Activated naive CD4-positive, alpha-beta T cell treated with anti-CD3 and anti-CD28 coated beads, Interleukin-2, amount 50 U/mL, for 72 hours (primary cell): ENCODE measurements at regions not wholly inside any gene's neighbourhood (a gene's known extent, or its start where the extent isn't known, plus 50 kb on each side); places are given as distances from the start of the nearest gene placed in this dataset.
"Not testable (repeated sequence)": the region's sequence is repeated elsewhere in the genome, so short reads cannot be mapped to it uniquely, and the experiment has no call there.

Experiments
- ATAC-seq, 2 donors: fragments of 150-1000 bp; cut with Tn5 transposase; 2 replicates each; pipeline ENCODE4 v1.10.0; 2021; ENCODE audit warnings: mild to moderate bottlenecking in 2 of 2, moderate library complexity in 2 of 2
- DNase-seq, 2 donors: peaks; one replicate each; pipeline ENCODE4 v3.0.0; 2021 to 2022; ENCODE audit warnings: low spot score in 2 of 2
- H3K27ac Mint-ChIP-seq, 2 donors: one replicate each; pipeline ENCODE4 v1.8.0; 2022; ENCODE audit warnings: mild to moderate bottlenecking in 2 of 2, mixed read lengths in 2 of 2
- H3K36me3 Mint-ChIP-seq, 2 donors: one replicate each; pipeline ENCODE4 v1.8.0; 2022; ENCODE audit warnings: mixed read lengths in 2 of 2
- H3K9me3 Mint-ChIP-seq, 2 donors: one replicate each; pipeline ENCODE4 v1.8.0; 2022; ENCODE audit warnings: mixed read lengths in 2 of 2

GRCh38 chr9:68593760-68594159, 53.1 kb upstream of the TMEM252 start:
- H3K36me3 Mint-ChIP-seq = peaks cover 12 to 30% of the 10 kb centered on the region in 2 donors
- not testable (repeated sequence) for H3K27ac Mint-ChIP-seq, ATAC-seq, DNase-seq
- peaks cover 4 to 27% of the 10 kb centered on the region in 2 donors for H3K9me3 Mint-ChIP-seq

GRCh38 chr9:68595868-68596267, 55.2 kb upstream of the TMEM252 start:
- DNase-seq (no peak), ATAC-seq (no peak)
- peaks cover 0 to 17% of the 10 kb centered on the region in 2 donors for H3K9me3 Mint-ChIP-seq
- H3K36me3 Mint-ChIP-seq = peaks cover 5 to 23% of the 10 kb centered on the region in 2 donors
- no peak overlapping the region for H3K27ac Mint-ChIP-seq

- Mint-ChIP-seq H3K36me3 (peaks cover 5 to 13% of the 10 kb centered on the region in 2 donors), H3K9me3 (peaks cover 0 to 8% of the 10 kb centered on the region in 2 donors), H3K27ac (no peak overlapping the region)
- no peak for ATAC-seq
- DNase-seq = no peak
These were observed 56.8 kb upstream of the TMEM252 start for GRCh38 chr9:68597362-68597997.

GRCh38 chr9:68599826-68600225, 59.1 kb upstream of the TMEM252 start:
- peaks cover 5 to 8% of the 10 kb centered on the region in 2 donors for H3K36me3 Mint-ChIP-seq
- peaks cover 0 to 8% of the 10 kb centered on the region in 2 donors for H3K9me3 Mint-ChIP-seq
- H3K27ac Mint-ChIP-seq = no peak overlapping the region
- no peak for ATAC-seq
- DNase-seq = no peak

GRCh38 chr9:68601081-68601480, 60.4 kb upstream of the TMEM252 start:
- DNase-seq = no peak
- Mint-ChIP-seq H3K27ac (no peak overlapping the region), H3K9me3 (no peaks in the 10 kb centered on the region), H3K36me3 (no peaks in the 10 kb centered on the region)
- peak in 1 of 2 donors; percentile 50 for ATAC-seq

- Mint-ChIP-seq H3K36me3 (no peaks in the 10 kb centered on the region), H3K9me3 (no peaks in the 10 kb centered on the region), H3K27ac (no peak overlapping the region)
- ATAC-seq (no peak), DNase-seq (no peak)
These were observed 62.7 kb upstream of the TMEM252 start for GRCh38 chr9:68603371-68603770.

- DNase-seq = no peak
- H3K9me3 Mint-ChIP-seq = no peaks in the 10 kb centered on the region
- H3K27ac Mint-ChIP-seq = no peak overlapping the region
- no peaks in the 10 kb centered on the region for H3K36me3 Mint-ChIP-seq
- ATAC-seq = no peak
These were observed 68.1 kb upstream of the TMEM252 start for GRCh38 chr9:68608763-68609162.

GRCh38 chr9:68609901-68610415, 69.3 kb upstream of the TMEM252 start:
- Mint-ChIP-seq H3K9me3 (peaks cover 0 to under 1% of the 10 kb centered on the region in 2 donors), H3K27ac (no peak overlapping the region), H3K36me3 (no peaks in the 10 kb centered on the region)
- no peak for ATAC-seq
- DNase-seq = no peak

GRCh38 chr9:68614121-68614520, 73.4 kb upstream of the TMEM252 start:
- DNase-seq (no peak), ATAC-seq (no peak)
- H3K36me3 Mint-ChIP-seq = no peaks in the 10 kb centered on the region
- H3K9me3 Mint-ChIP-seq = peaks cover 0 to 4% of the 10 kb centered on the region in 2 donors
- no peak overlapping the region for H3K27ac Mint-ChIP-seq

GRCh38 chr9:68617011-68617410, 76.3 kb upstream of the TMEM252 start:
- not testable (repeated sequence) for H3K27ac Mint-ChIP-seq, H3K36me3 Mint-ChIP-seq, ATAC-seq, DNase-seq, H3K9me3 Mint-ChIP-seq

GRCh38 chr9:68619072-68619471, 78.4 kb upstream of the TMEM252 start:
- peaks cover 0 to 4% of the 10 kb centered on the region in 2 donors for H3K9me3 Mint-ChIP-seq
- ATAC-seq (no peak), DNase-seq (no peak)
- no peaks in the 10 kb centered on the region for H3K36me3 Mint-ChIP-seq
- H3K27ac Mint-ChIP-seq = no peak overlapping the region

GRCh38 chr9:68619636-68620035, 79.0 kb upstream of the TMEM252 start:
- Mint-ChIP-seq H3K27ac (no peak overlapping the region), H3K36me3 (no peaks in the 10 kb centered on the region), H3K9me3 (peaks cover 0 to 4% of the 10 kb centered on the region in 2 donors)
- no peak for DNase-seq
- no peak for ATAC-seq

- ATAC-seq (no peak), DNase-seq (no peak)
- Mint-ChIP-seq H3K9me3 (no peaks in the 10 kb centered on the region), H3K27ac (no peak overlapping the region), H3K36me3 (no peaks in the 10 kb centered on the region)
These were observed 79.5 kb upstream of the PIP5K1B start for GRCh38 chr9:68625559-68625958.

- H3K9me3 Mint-ChIP-seq = no peaks in the 10 kb centered on the region
- no peaks in the 10 kb centered on the region for H3K36me3 Mint-ChIP-seq
- H3K27ac Mint-ChIP-seq = no peak overlapping the region
- DNase-seq = no peak
- no peak for ATAC-seq
These were observed 78.5 kb upstream of the PIP5K1B start for GRCh38 chr9:68626526-68626925.

GRCh38 chr9:68627104-68627503, 77.9 kb upstream of the PIP5K1B start:
- Mint-ChIP-seq H3K27ac (no peak overlapping the region), H3K36me3 (no peaks in the 10 kb centered on the region), H3K9me3 (no peaks in the 10 kb centered on the region)
- no peak for ATAC-seq
- DNase-seq = no peak

- ATAC-seq (no peak), DNase-seq (no peak)
- Mint-ChIP-seq H3K27ac (no peak overlapping the region), H3K9me3 (no peaks in the 10 kb centered on the region), H3K36me3 (no peaks in the 10 kb centered on the region)
These were observed 77.4 kb upstream of the PIP5K1B start for GRCh38 chr9:68627594-68627993.

GRCh38 chr9:68629042-68629441, 76.0 kb upstream of the PIP5K1B start:
- ATAC-seq = no peak
- no peaks in the 10 kb centered on the region for H3K36me3 Mint-ChIP-seq
- no peak for DNase-seq
- H3K27ac Mint-ChIP-seq = no peak overlapping the region
- H3K9me3 Mint-ChIP-seq = no peaks in the 10 kb centered on the region

- no peaks in the 10 kb centered on the region for H3K9me3 Mint-ChIP-seq
- no peak for DNase-seq
- no peak overlapping the region for H3K27ac Mint-ChIP-seq
- no peaks in the 10 kb centered on the region for H3K36me3 Mint-ChIP-seq
- ATAC-seq = no peak
These were observed 73.2 kb upstream of the PIP5K1B start for GRCh38 chr9:68631811-68632210.
